Left ventricle myocardium inferior (tissue), 1 donor: ENCODE measurements at regions not wholly inside any gene's neighbourhood (a gene's known extent, or its start where the extent isn't known, plus 50 kb on each side); places are given as distances from the start of the nearest gene placed in this dataset.

Experiments used
- DNase-seq: peaks from one replicate; pipeline ENCODE4 v3.0.0-alpha.2; 2020
- H3K27ac ChIP-seq: fragments of 200-600 bp; replicated peaks from 2 replicates; pipeline ENCODE4 v1.8.0; 2021
- H3K27me3 ChIP-seq: fragments of 200-600 bp; 2 replicates; pipeline ENCODE4 v1.8.0; 2021; ENCODE audit warnings: low read depth
- H3K36me3 ChIP-seq: fragments of 200-600 bp; 2 replicates; pipeline ENCODE4 v1.8.0; 2021
- H3K4me1 ChIP-seq: fragments of 200-600 bp; 2 replicates; pipeline ENCODE4 v1.8.0; 2021
- H3K4me3 ChIP-seq: fragments of 200-600 bp; 2 replicates; pipeline ENCODE4 v1.8.0; 2021; ENCODE audit warnings: mild to moderate bottlenecking, moderate library complexity
- H3K9me3 ChIP-seq: fragments of 200-600 bp; replicated peaks from 2 replicates; pipeline ENCODE4 v1.8.0; 2021
- intact Hi-C: fragments of 100-400 bp; cut with micrococcal nuclease; formaldehyde crosslinking; loops from one replicate; pipeline ENCODE4 v1.11.0; 2022
- TF ChIP-seq, protein P1 (sequence below): fragments of 200-600 bp; IDR thresholded peaks from 2 replicates; pipeline ENCODE4 v1.8.0; 2021; ENCODE audit warnings: antibody characterized with exemption, mild to moderate bottlenecking, borderline replicate concordance
- donor health status: DM: no; HTN: yes; CAD: no; lungs with severe emphysema.

DNA sequence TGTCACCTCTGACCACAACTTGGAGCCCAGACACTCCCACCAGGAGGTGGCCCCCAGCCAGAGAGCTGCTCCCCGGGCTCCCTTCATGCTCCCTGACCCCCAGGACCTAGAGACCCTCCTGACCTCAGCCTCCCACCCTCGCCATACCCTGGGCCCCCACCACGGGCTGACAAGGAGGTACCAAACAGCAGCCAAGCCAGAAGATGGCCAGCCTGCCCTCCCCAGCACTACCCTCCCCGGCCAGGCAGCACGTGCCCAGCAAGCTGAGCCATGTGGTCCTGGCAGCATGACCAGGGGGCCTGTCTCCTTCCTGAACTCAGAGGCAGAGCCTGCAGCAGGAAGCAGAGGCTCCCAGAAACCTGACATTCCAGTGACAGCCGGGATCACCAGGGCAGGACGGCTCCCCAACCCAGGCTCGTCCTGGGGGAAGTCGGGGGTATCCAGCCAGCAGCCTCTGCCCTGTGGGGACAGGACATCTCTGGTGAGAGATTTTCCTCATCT, 69.4 kb upstream of the GPC1 start:
- Histone ChIP-seq H3K27ac (no peak overlapping the region), H3K36me3 (no peaks in the 10 kb centered on the region), H3K27me3 (no peaks in the 10 kb centered on the region), H3K4me1 (peaks cover 41% of the 10 kb centered on the region), H3K9me3 (peaks cover 7% of the 10 kb centered on the region), H3K4me3 (no peak overlapping the region)
- intact Hi-C loops = no loop called here
- TF ChIP-seq, protein P1, sequence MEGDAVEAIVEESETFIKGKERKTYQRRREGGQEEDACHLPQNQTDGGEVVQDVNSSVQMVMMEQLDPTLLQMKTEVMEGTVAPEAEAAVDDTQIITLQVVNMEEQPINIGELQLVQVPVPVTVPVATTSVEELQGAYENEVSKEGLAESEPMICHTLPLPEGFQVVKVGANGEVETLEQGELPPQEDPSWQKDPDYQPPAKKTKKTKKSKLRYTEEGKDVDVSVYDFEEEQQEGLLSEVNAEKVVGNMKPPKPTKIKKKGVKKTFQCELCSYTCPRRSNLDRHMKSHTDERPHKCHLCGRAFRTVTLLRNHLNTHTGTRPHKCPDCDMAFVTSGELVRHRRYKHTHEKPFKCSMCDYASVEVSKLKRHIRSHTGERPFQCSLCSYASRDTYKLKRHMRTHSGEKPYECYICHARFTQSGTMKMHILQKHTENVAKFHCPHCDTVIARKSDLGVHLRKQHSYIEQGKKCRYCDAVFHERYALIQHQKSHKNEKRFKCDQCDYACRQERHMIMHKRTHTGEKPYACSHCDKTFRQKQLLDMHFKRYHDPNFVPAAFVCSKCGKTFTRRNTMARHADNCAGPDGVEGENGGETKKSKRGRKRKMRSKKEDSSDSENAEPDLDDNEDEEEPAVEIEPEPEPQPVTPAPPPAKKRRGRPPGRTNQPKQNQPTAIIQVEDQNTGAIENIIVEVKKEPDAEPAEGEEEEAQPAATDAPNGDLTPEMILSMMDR = no peak
- DNase-seq = peak; percentile 13

GRCh38 chr2:240366901-240367300, 68.6 kb upstream of the GPC1 start:
- TF ChIP-seq, protein P1 = no peak
- intact Hi-C loops = no loop called here
- Histone ChIP-seq H3K4me3 (no peak overlapping the region), H3K9me3 (no peaks in the 10 kb centered on the region), H3K27ac (no peak overlapping the region), H3K27me3 (no peaks in the 10 kb centered on the region), H3K4me1 (peaks cover 49% of the 10 kb centered on the region), H3K36me3 (no peaks in the 10 kb centered on the region)
- DNase-seq = peak; percentile 6

GRCh38 chr2:240367721-240368120, 67.7 kb upstream of the GPC1 start:
- intact Hi-C loops = no loop called here
- DNase-seq = peak; percentile 15
- H3K27me3 ChIP-seq = no peaks in the 10 kb centered on the region
- no peaks in the 10 kb centered on the region for H3K9me3 ChIP-seq
- no peaks in the 10 kb centered on the region for H3K36me3 ChIP-seq
- no peak overlapping the region for H3K4me3 ChIP-seq
- peak overlapping the region; percentile 96 for H3K27ac ChIP-seq
- TF ChIP-seq, protein P1 = no peak
- H3K4me1 ChIP-seq = peaks cover 53% of the 10 kb centered on the region

GRCh38 chr2:240368781-240369331, 66.6 kb upstream of the GPC1 start:
- no peaks in the 10 kb centered on the region for H3K9me3 ChIP-seq
- H3K27ac ChIP-seq = peak overlapping the region; percentile 96
- TF ChIP-seq, protein P1 = no peak
- intact Hi-C loops = no loop called here
- no peaks in the 10 kb centered on the region for H3K27me3 ChIP-seq
- no peaks in the 10 kb centered on the region for H3K36me3 ChIP-seq
- peak; percentile 81 for DNase-seq
- H3K4me3 ChIP-seq = no peak overlapping the region
- H3K4me1 ChIP-seq = peaks cover 61% of the 10 kb centered on the region

DNA sequence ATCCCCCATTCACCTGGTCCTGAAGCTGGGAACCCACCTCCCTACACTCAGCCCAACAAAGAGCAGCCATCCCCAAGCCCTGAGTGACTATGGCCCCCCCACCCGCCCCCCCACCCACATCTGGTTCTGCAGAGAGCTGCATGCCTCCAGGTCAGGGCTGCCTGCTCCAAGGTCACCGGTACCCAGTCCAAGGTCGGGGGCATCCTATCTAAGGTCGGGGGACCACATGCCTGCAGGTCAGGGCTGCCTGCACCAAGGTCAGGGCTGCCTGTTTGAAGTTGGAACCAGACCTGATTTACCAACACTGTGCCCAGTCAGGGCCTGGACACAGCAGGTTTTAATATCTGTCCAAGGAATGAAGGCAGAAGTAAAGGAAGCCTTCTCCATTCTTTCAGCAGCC, 66.1 kb upstream of the GPC1 start:
- peak overlapping the region; percentile 96 for H3K27ac ChIP-seq
- intact Hi-C loops = no loop called here
- TF ChIP-seq, protein P1 = no peak
- H3K4me3 ChIP-seq = no peak overlapping the region
- no peaks in the 10 kb centered on the region for H3K36me3 ChIP-seq
- H3K27me3 ChIP-seq = no peaks in the 10 kb centered on the region
- DNase-seq = no peak
- no peaks in the 10 kb centered on the region for H3K9me3 ChIP-seq
- peaks cover 65% of the 10 kb centered on the region for H3K4me1 ChIP-seq
